GM23338 (cell line): ENCODE measurements at regions not wholly inside any gene's neighbourhood (a gene's known extent, or its start where the extent isn't known, plus 50 kb on each side); places are given as distances from the start of the nearest gene placed in this dataset.
"Not testable (repeated sequence)": the region's sequence is repeated elsewhere in the genome, so short reads cannot be mapped to it uniquely, and the experiment has no call there.

Source experiments
- ATAC-seq: fragments of 200-7000 bp; cut with Tn5 transposase; 3 replicates; pipeline ENCODE4 v1.9.1; 2020
- DNase-seq: peaks from one replicate; pipeline ENCODE4 v3.0.0-alpha.2; 2015; ENCODE audit warnings: low spot score
- H2AFZ ChIP-seq: fragments of 200-600 bp; sonication (generic); 2 replicates; pipeline ENCODE4 v1.8.0; 2016; ENCODE audit warnings: antibody characterized with exemption, mild to moderate bottlenecking, moderate library complexity
- H3F3A ChIP-seq: fragments of 200-600 bp; sonication (generic); replicated peaks from 2 replicates; pipeline ENCODE4 v1.8.0; 2017; ENCODE audit warnings: antibody characterized with exemption, mixed run types, low read depth
- H3K27ac ChIP-seq: fragments of 200-600 bp; sonication (generic); 2 replicates; pipeline ENCODE4 v1.6.1; 2016; ENCODE audit warnings: low read depth
- H3K27me3 ChIP-seq: fragments of 200-600 bp; sonication (generic); 2 replicates; pipeline ENCODE4 v1.8.0; 2016; ENCODE audit warnings: mild to moderate bottlenecking, mixed run types, moderate library complexity; ENCODE audit not compliant: insufficient read depth
- H3K36me3 ChIP-seq: fragments of 200-600 bp; sonication (generic); 2 replicates; pipeline ENCODE4 v1.8.0; 2016; ENCODE audit warnings: mild to moderate bottlenecking; ENCODE audit not compliant: insufficient read depth
- H3K4me1 ChIP-seq: fragments of 200-600 bp; sonication (generic); 2 replicates; pipeline ENCODE4 v1.8.0; 2016; ENCODE audit warnings: mild to moderate bottlenecking, moderate library complexity; ENCODE audit not compliant: insufficient read depth
- H3K4me2 ChIP-seq: fragments of 200-600 bp; sonication (generic); 2 replicates; pipeline ENCODE4 v1.7.1; 2017; ENCODE audit warnings: mixed run types
- H3K4me3 ChIP-seq: fragments of 200-600 bp; sonication (generic); 2 replicates; pipeline ENCODE4 v1.6.1; 2016; ENCODE audit warnings: mixed run types
- H3K79me2 ChIP-seq: fragments of 200-600 bp; sonication (generic); replicated peaks from 2 replicates; pipeline ENCODE4 v1.8.0; 2017; ENCODE audit warnings: mild to moderate bottlenecking; ENCODE audit not compliant: insufficient read depth
- H3K9me2 ChIP-seq: fragments of 200-600 bp; sonication (generic); 2 replicates; pipeline ENCODE4 v1.8.0; 2017; ENCODE audit not compliant: insufficient read depth
- H4K20me1 ChIP-seq: fragments of 200-600 bp; sonication (generic); replicated peaks from 2 replicates; pipeline ENCODE4 v1.8.0; 2017; ENCODE audit warnings: mild to moderate bottlenecking; ENCODE audit not compliant: insufficient read depth
- H3K27ac Mint-ChIP-seq: 2 replicates; pipeline ENCODE4 v1.8.0; 2020; ENCODE audit warnings: inconsistent platforms, mild to moderate bottlenecking, moderate library complexity, mixed read lengths
- H3K27me3 Mint-ChIP-seq: 3 replicates; pipeline ENCODE4 v1.8.0; 2022; ENCODE audit warnings: low read depth, mild to moderate bottlenecking, moderate library complexity, mixed read lengths, inconsistent platforms; ENCODE audit not compliant: insufficient read depth, poor library complexity
- H3K36me3 Mint-ChIP-seq: 3 replicates; pipeline ENCODE4 v1.8.0; 2021; ENCODE audit warnings: low read depth, mild to moderate bottlenecking, inconsistent platforms, moderate library complexity, mixed read lengths
- H3K4me1 Mint-ChIP-seq: 3 replicates; pipeline ENCODE4 v1.8.0; 2020; ENCODE audit warnings: mild to moderate bottlenecking, inconsistent platforms, mixed read lengths
- H3K4me3 Mint-ChIP-seq: 3 replicates; pipeline ENCODE4 v1.8.0; 2021; ENCODE audit warnings: moderate library complexity, mild to moderate bottlenecking, inconsistent platforms, mixed read lengths
- H3K9me3 Mint-ChIP-seq: 3 replicates; pipeline ENCODE4 v1.8.0; 2020; ENCODE audit warnings: moderate library complexity, mild to moderate bottlenecking, inconsistent platforms, mixed read lengths
- CREB1 ChIP-seq: fragments of 250-450 bp; sonication (Bioruptor Pico); IDR thresholded peaks from 2 replicates; pipeline ENCODE4 v1.5.0; 2020; ENCODE audit warnings: low read depth, mild to moderate bottlenecking, moderate library complexity
- CTCF ChIP-seq, 2 experiments: fragments of 200-600 bp in 1 of 2; sonication (generic) in 1 of 2; conservative IDR thresholded peaks; 2 replicates each; pipeline versions ENCODE4 v1.5.1 to v1.6.1; 2016 to 2017; ENCODE audit warnings: antibody characterized with exemption in 2 of 2, low read depth in 2 of 2, mild to moderate bottlenecking in 2 of 2, moderate library complexity in 1 of 2
- EZH2 ChIP-seq: fragments of 200-600 bp; sonication (generic); IDR thresholded peaks from one replicate; pipeline ENCODE4 v1.8.0; 2017; ENCODE audit warnings: antibody characterized with exemption, mild to moderate bottlenecking, low read depth; ENCODE audit not compliant: unreplicated experiment
- EZH2phosphoT487 ChIP-seq: fragments of 200-600 bp; sonication (generic); IDR thresholded peaks from one replicate; pipeline ENCODE4 v1.8.1; 2018; ENCODE audit warnings: antibody characterized with exemption; ENCODE audit not compliant: unreplicated experiment
- JUNB ChIP-seq: IDR thresholded peaks from one replicate; pipeline ENCODE4 v1.6.1; 2016; ENCODE audit warnings: antibody characterized with exemption; ENCODE audit not compliant: unreplicated experiment
- NANOG ChIP-seq: IDR thresholded peaks from 2 replicates; pipeline ENCODE4 v1.6.1; 2016; ENCODE audit warnings: antibody characterized with exemption, borderline replicate concordance
- POLR2AphosphoS5 ChIP-seq: IDR thresholded peaks from 2 replicates; pipeline ENCODE4 v1.6.1; 2016; ENCODE audit warnings: antibody characterized with exemption, low read depth
- REST ChIP-seq: IDR thresholded peaks from one replicate; pipeline ENCODE4 v1.6.1; 2018; ENCODE audit warnings: antibody characterized with exemption; ENCODE audit not compliant: unreplicated experiment
- STAT1 ChIP-seq: IDR thresholded peaks from one replicate; pipeline ENCODE4 v1.6.1; 2016; ENCODE audit warnings: antibody characterized with exemption; ENCODE audit not compliant: unreplicated experiment
- ZNF114 ChIP-seq: fragments of 250-450 bp; sonication (Bioruptor Pico); IDR thresholded peaks from 2 replicates; pipeline ENCODE4 v1.5.0; 2020; ENCODE audit warnings: mild to moderate bottlenecking, moderate library complexity
- ZNF331 ChIP-seq: fragments of 250-450 bp; sonication (Bioruptor Pico); IDR thresholded peaks from 2 replicates; pipeline ENCODE4 v1.5.0; 2020; ENCODE audit warnings: low read depth, mild to moderate bottlenecking, moderate library complexity
- ZNF462 ChIP-seq: fragments of 250-450 bp; sonication (Bioruptor Pico); IDR thresholded peaks from 2 replicates; pipeline ENCODE4 v1.5.0; 2020; ENCODE audit warnings: mild to moderate bottlenecking, moderate library complexity

GRCh38 chr14:58775130-58775529 is 137.4 kb downstream of the DACT1 start:
- peaks cover 31% of the 10 kb centered on the region for H3K4me1 ChIP-seq
- not testable (repeated sequence) for H4K20me1 ChIP-seq, H2AFZ ChIP-seq, H3K79me2 ChIP-seq, H3F3A ChIP-seq, H3K4me2 ChIP-seq, DNase-seq, H3K4me3 Mint-ChIP-seq, H3K27ac ChIP-seq, ATAC-seq, H3K4me3 ChIP-seq, H3K27me3 ChIP-seq, H3K9me2 ChIP-seq, H3K36me3 Mint-ChIP-seq, H3K36me3 ChIP-seq, H3K27ac Mint-ChIP-seq, H3K9me3 Mint-ChIP-seq
- Mint-ChIP-seq H3K27me3 (peaks cover 20% of the 10 kb centered on the region), H3K4me1 (peaks cover 20% of the 10 kb centered on the region)

- no peaks in the 10 kb centered on the region for H3F3A ChIP-seq
- H3K27me3 ChIP-seq, result no peaks in the 10 kb centered on the region
- DNase-seq (no peak), ATAC-seq (no peak)
- no peaks in the 10 kb centered on the region for H4K20me1 ChIP-seq
- H3K36me3 Mint-ChIP-seq, result no peaks in the 10 kb centered on the region; the same call in 2 of the 3 replicates
- no peak overlapping the region for H3K27ac Mint-ChIP-seq
- H3K27me3 Mint-ChIP-seq, result peaks cover 11% of the 10 kb centered on the region
- 0 out of 3 replicates have a peak, but pooled peaks cover 5% of the 10 kb centered on the region for H3K9me3 Mint-ChIP-seq
- peaks cover 12% of the 10 kb centered on the region for H3K4me1 Mint-ChIP-seq
- H3K4me2 ChIP-seq, result no peak overlapping the region
- H3K4me1 ChIP-seq, result peaks cover 17% of the 10 kb centered on the region
- no peak overlapping the region for H3K27ac ChIP-seq
- no peaks in the 10 kb centered on the region for H3K9me2 ChIP-seq
- H3K79me2 ChIP-seq, result no peaks in the 10 kb centered on the region
- no peaks in the 10 kb centered on the region for H3K36me3 ChIP-seq
- H3K4me3 ChIP-seq, result no peak overlapping the region
- H2AFZ ChIP-seq, result no peak overlapping the region
- H3K4me3 Mint-ChIP-seq, result no peak overlapping the region
- TF ChIP-seq EZH2phosphoT487, result no peak
- no peak for TF ChIP-seq ZNF114 (CRISPR knock-in tag)
- no peak for TF ChIP-seq ZNF462 (CRISPR knock-in tag)
- TF ChIP-seq JUNB, result no peak
- no peak for TF ChIP-seq REST
- no peak for TF ChIP-seq CREB1 (CRISPR knock-in tag)
- no peak for TF ChIP-seq CTCF (conservative IDR thresholded peaks at IDR 0.05; ENCODE audit: low read depth in 2 of 2)
- no peak for TF ChIP-seq STAT1
- TF ChIP-seq POLR2AphosphoS5, result no peak
- TF ChIP-seq ZNF331 (CRISPR knock-in tag), result no peak
- no peak for TF ChIP-seq EZH2
- TF ChIP-seq NANOG, result no peak
These were observed 138.8 kb downstream of the DACT1 start for GRCh38 chr14:58776516-58776915.
